ENCODE measurements at regions not wholly inside any gene's neighbourhood (a gene's known extent, or its start where the extent isn't known, plus 50 kb on each side); places are given as distances from the start of the nearest gene placed in this dataset.

- no peak for TF ChIP-seq EZH2 (IDR thresholded peaks at IDR 0.05; ENCODE audit: borderline replicate concordance, insufficient read depth, low read depth, low read length, poor library complexity, severe bottlenecking)
- no peak for TF ChIP-seq CTCF (IDR thresholded peaks at IDR 0.05)
Observed at GRCh38 chr18:30248056-30248455, 794.5 kb downstream of the DSC3 start.

Data from B cell (primary cell).